SU-DHL-6 (cell line): ENCODE measurements at regions not wholly inside any gene's neighbourhood (a gene's known extent, or its start where the extent isn't known, plus 50 kb on each side); places are given as distances from the start of the nearest gene placed in this dataset.

Source experiments
- H2AFZ ChIP-seq: fragments of 200-600 bp; sonication (generic); 2 replicates; pipeline ENCODE4 v1.6.1; 2014; ENCODE audit warnings: low read depth, mild to moderate bottlenecking, moderate library complexity, mixed read lengths, antibody characterized with exemption, low read length; ENCODE audit not compliant: severe bottlenecking
- H3F3A ChIP-seq: fragments of 200-600 bp; shearing (Covaris generic); 2 replicates; pipeline ENCODE4 v1.6.0; 2016; ENCODE audit warnings: antibody characterized with exemption, mild to moderate bottlenecking; ENCODE audit not compliant: insufficient read depth
- H3K27ac ChIP-seq: fragments of 200-600 bp; sonication (generic); 2 replicates; pipeline ENCODE4 v1.5.1; 2016; ENCODE audit warnings: low read depth, mild to moderate bottlenecking, low read length, moderate library complexity, mixed read lengths
- H3K27me3 ChIP-seq: fragments of 200-600 bp; sonication (generic), shearing (Covaris generic); 2 replicates; pipeline ENCODE4 v1.6.0; 2014; ENCODE audit warnings: mild to moderate bottlenecking, low read length
- H3K36me3 ChIP-seq: fragments of 200-600 bp; sonication (generic); 2 replicates; pipeline ENCODE4 v1.6.1; 2014; ENCODE audit warnings: mild to moderate bottlenecking, low read length, mixed read lengths
- H3K4me2 ChIP-seq: fragments of 300-600, 200-600 bp; shearing (Covaris generic), sonication (generic); 2 replicates; pipeline ENCODE4 v1.6.0; 2014; ENCODE audit warnings: low read length, low read depth, mild to moderate bottlenecking; ENCODE audit not compliant: poor library complexity, severe bottlenecking
- H3K4me3 ChIP-seq: fragments of 200-600 bp; sonication (generic); 2 replicates; pipeline ENCODE4 v1.5.1; 2014; ENCODE audit warnings: antibody characterized with exemption, low read length, mild to moderate bottlenecking, mixed read lengths; ENCODE audit not compliant: insufficient read depth, poor library complexity, severe bottlenecking
- H3K79me2 ChIP-seq: fragments of 200-600 bp; sonication (generic); 2 replicates; pipeline ENCODE4 v1.6.1; 2014; ENCODE audit warnings: mild to moderate bottlenecking, low read length, moderate library complexity; ENCODE audit not compliant: insufficient read depth
- H3K9ac ChIP-seq: fragments of 200-600 bp; sonication (generic); 2 replicates; pipeline ENCODE4 v1.7.0; 2014; ENCODE audit warnings: mild to moderate bottlenecking, low read length
- H3K9me2 ChIP-seq: fragments of 200-600 bp; sonication (generic); replicated peaks from 2 replicates; pipeline ENCODE4 v1.6.1; 2014; ENCODE audit warnings: low read length; ENCODE audit not compliant: insufficient read depth
- H3K9me3 ChIP-seq: fragments of 200-600 bp; sonication (generic); 2 replicates; pipeline ENCODE4 v1.6.1; 2014; ENCODE audit warnings: low read length, mixed read lengths; ENCODE audit not compliant: insufficient read depth
- H4K20me1 ChIP-seq: fragments of 200-600 bp; sonication (generic); 2 replicates; pipeline ENCODE4 v1.6.1; 2014; ENCODE audit warnings: low read depth, mild to moderate bottlenecking, antibody characterized with exemption, low read length, moderate library complexity, mixed read lengths
- CTCF ChIP-seq: fragments of 200-600 bp; sonication (generic); IDR thresholded peaks from one replicate; pipeline ENCODE4 v1.5.1; 2017; ENCODE audit warnings: antibody characterized with exemption, mild to moderate bottlenecking, low read length, moderate library complexity; ENCODE audit not compliant: insufficient read depth, poor library complexity, severe bottlenecking
- EZH2phosphoT487 ChIP-seq: fragments of 200-600 bp; sonication (generic), shearing (Covaris generic); conservative IDR thresholded peaks from 2 replicates; pipeline ENCODE4 v1.6.1; 2018; ENCODE audit warnings: mild to moderate bottlenecking, antibody characterized with exemption, low read length, moderate library complexity, mixed read lengths

- H3K9ac ChIP-seq, result no peak overlapping the region
- no peak for TF ChIP-seq EZH2phosphoT487
- no peak for TF ChIP-seq CTCF
- H3K79me2 ChIP-seq, result no peaks in the 10 kb centered on the region
- no peaks in the 10 kb centered on the region for H3K9me3 ChIP-seq
- H3K36me3 ChIP-seq, result no peaks in the 10 kb centered on the region
- H2AFZ ChIP-seq, result no peak overlapping the region
- H3K27ac ChIP-seq, result no peak overlapping the region
- no peaks in the 10 kb centered on the region for H4K20me1 ChIP-seq
- H3K9me2 ChIP-seq, result no peaks in the 10 kb centered on the region
- no peaks in the 10 kb centered on the region for H3K27me3 ChIP-seq
- no peaks in the 10 kb centered on the region for H3F3A ChIP-seq
- H3K4me2 ChIP-seq, result no peak overlapping the region
- H3K4me3 ChIP-seq, result no peak overlapping the region
Measured at GRCh38 chr1:63190171-63190570, 132.2 kb upstream of the FOXD3 start.

- no peak overlapping the region for H2AFZ ChIP-seq
- H3K9ac ChIP-seq, result no peak overlapping the region
- no peaks in the 10 kb centered on the region for H3K27me3 ChIP-seq
- no peaks in the 10 kb centered on the region for H3K9me3 ChIP-seq
- H3K79me2 ChIP-seq, result no peaks in the 10 kb centered on the region
- no peaks in the 10 kb centered on the region for H3K9me2 ChIP-seq
- no peak overlapping the region for H3K4me2 ChIP-seq
- H4K20me1 ChIP-seq, result no peaks in the 10 kb centered on the region
- H3K36me3 ChIP-seq, result no peaks in the 10 kb centered on the region
- no peak overlapping the region for H3K27ac ChIP-seq
- no peak for TF ChIP-seq CTCF
- no peak overlapping the region for H3K4me3 ChIP-seq
- no peaks in the 10 kb centered on the region for H3F3A ChIP-seq
Measured at GRCh38 chr1:63198871-63199394, 123.4 kb upstream of the FOXD3 start.

- no peaks in the 10 kb centered on the region for H4K20me1 ChIP-seq
- no peaks in the 10 kb centered on the region for H3F3A ChIP-seq
- H3K9ac ChIP-seq, result no peak overlapping the region
- TF ChIP-seq CTCF, result no peak
- TF ChIP-seq EZH2phosphoT487, result no peak
- H2AFZ ChIP-seq, result no peak overlapping the region
- H3K36me3 ChIP-seq, result no peaks in the 10 kb centered on the region
- no peak overlapping the region for H3K4me2 ChIP-seq
- no peak overlapping the region for H3K4me3 ChIP-seq
- H3K9me3 ChIP-seq, result no peaks in the 10 kb centered on the region
- H3K9me2 ChIP-seq, result no peaks in the 10 kb centered on the region
- H3K79me2 ChIP-seq, result no peaks in the 10 kb centered on the region
- no peak overlapping the region for H3K27ac ChIP-seq
- H3K27me3 ChIP-seq, result no peaks in the 10 kb centered on the region
Measured at GRCh38 chr1:63199706-63200335, 122.5 kb upstream of the FOXD3 start.
